Kidney epithelial cell (primary cell): ENCODE measurements at regions not wholly inside any gene's neighbourhood (a gene's known extent, or its start where the extent isn't known, plus 50 kb on each side); places are given as distances from the start of the nearest gene placed in this dataset.

Experiments
- DNase-seq: peaks from one replicate; pipeline ENCODE4 v3.0.0-alpha.2; 2010; ENCODE audit warnings: low read depth
- H3K27me3 ChIP-seq: 2 replicates; pipeline ENCODE4 v1.6.0; 2011; ENCODE audit warnings: low read length; ENCODE audit not compliant: control insufficient read depth, insufficient read depth
- H3K36me3 ChIP-seq: 2 replicates; pipeline ENCODE4 v1.5.1; 2011; ENCODE audit warnings: low read length; ENCODE audit not compliant: control insufficient read depth, insufficient read depth
- H3K4me3 ChIP-seq: 2 replicates; pipeline ENCODE4 v1.5.1; 2011; ENCODE audit warnings: low read depth, mild to moderate bottlenecking, control low read depth, low read length
- TF ChIP-seq, protein P1 (sequence below): IDR thresholded peaks from 2 replicates; pipeline ENCODE4 v1.5.1; 2011; ENCODE audit warnings: mild to moderate bottlenecking, moderate library complexity, low read length, control low read depth, inconsistent platforms; ENCODE audit not compliant: insufficient read depth, poor library complexity, severe bottlenecking

DNA sequence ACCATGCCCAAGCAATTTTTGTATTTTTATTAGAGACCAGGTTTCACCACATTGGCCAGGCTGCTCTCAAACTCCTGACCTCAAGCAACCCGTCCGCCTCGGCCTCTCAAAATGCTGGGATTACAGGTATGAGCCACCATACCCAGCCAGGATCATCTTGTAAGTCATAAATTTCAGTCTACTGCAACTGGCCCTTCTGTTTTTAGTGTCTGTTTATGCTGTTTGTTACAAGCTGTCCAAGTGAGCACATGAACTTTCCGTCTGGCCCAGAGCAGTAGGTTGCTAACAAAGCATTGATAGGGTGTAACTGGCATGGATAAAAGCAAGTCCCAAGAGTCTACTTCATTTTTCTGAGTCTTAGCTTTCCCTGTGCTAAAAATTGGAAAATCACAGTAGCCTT is 164.4 kb upstream of the NT5C1B start:
- TF ChIP-seq, protein P1, sequence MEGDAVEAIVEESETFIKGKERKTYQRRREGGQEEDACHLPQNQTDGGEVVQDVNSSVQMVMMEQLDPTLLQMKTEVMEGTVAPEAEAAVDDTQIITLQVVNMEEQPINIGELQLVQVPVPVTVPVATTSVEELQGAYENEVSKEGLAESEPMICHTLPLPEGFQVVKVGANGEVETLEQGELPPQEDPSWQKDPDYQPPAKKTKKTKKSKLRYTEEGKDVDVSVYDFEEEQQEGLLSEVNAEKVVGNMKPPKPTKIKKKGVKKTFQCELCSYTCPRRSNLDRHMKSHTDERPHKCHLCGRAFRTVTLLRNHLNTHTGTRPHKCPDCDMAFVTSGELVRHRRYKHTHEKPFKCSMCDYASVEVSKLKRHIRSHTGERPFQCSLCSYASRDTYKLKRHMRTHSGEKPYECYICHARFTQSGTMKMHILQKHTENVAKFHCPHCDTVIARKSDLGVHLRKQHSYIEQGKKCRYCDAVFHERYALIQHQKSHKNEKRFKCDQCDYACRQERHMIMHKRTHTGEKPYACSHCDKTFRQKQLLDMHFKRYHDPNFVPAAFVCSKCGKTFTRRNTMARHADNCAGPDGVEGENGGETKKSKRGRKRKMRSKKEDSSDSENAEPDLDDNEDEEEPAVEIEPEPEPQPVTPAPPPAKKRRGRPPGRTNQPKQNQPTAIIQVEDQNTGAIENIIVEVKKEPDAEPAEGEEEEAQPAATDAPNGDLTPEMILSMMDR: no peak
- no peaks in the 10 kb centered on the region for H3K27me3 ChIP-seq
- DNase-seq: no peak
- H3K4me3 ChIP-seq: no peak overlapping the region
- H3K36me3 ChIP-seq: no peaks in the 10 kb centered on the region

DNA sequence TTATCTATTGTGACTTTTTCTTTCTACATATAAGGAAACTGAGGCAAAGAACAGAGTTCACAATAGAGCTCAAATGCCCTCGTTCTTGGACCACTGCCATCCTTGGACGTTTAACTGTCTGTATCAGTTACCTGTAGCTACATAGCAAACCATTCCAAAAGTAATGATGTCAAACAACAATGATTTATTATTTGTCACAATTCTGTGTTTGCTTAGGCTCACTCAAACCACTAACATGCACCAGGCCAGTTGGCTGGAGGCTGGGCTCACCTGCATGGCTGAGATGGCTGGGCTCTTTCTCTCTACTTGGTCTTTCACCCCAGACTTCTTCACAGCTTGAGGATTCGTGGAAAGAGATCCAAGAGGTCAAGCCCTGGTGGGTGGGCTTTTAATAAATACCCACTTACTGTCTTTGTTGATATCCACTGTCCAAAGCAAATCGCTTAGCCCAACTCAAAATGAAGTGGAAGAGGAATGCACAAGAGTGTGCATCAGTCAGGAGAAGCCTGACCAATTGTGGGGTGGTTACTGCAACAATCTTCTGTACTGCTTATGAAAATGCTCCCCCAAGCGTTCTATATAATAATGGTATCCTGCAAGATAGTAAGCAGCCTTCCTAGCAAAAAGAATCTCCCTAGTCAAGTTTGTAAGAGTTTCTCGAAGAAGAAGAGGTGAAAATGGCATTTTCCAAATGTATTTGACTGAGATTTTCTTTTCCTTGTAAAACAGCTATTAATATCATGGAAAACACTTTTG is 163.5 kb upstream of the NT5C1B start:
- TF ChIP-seq, protein P1: no peak
- no peak for DNase-seq
- no peaks in the 10 kb centered on the region for H3K36me3 ChIP-seq
- no peak overlapping the region for H3K4me3 ChIP-seq
- H3K27me3 ChIP-seq: no peaks in the 10 kb centered on the region

DNA sequence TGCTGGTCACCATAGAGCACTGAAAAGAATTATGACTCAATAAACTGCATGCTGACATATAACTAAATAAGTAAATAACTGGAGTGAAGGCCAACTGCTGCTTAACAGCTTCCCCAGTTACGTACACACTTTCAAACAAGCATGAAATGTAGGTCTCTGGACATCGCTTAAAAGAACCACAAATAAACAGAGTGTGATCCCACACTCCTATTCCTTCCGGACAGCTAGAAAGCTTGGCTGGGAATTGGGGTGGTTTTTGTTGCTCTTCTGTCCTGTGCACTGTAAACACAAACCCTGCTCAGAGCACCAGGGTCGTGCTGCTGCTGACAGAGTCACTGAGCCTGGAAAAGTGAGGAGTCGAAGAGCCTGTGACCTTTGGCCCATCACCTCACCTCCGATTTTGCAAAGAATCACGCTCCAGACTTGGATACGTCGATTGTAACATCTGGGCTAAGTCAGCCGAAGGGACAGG is 162.7 kb upstream of the NT5C1B start:
- H3K27me3 ChIP-seq: no peaks in the 10 kb centered on the region
- TF ChIP-seq, protein P1: no peak
- no peak for DNase-seq
- no peak overlapping the region for H3K4me3 ChIP-seq
- no peaks in the 10 kb centered on the region for H3K36me3 ChIP-seq

DNA sequence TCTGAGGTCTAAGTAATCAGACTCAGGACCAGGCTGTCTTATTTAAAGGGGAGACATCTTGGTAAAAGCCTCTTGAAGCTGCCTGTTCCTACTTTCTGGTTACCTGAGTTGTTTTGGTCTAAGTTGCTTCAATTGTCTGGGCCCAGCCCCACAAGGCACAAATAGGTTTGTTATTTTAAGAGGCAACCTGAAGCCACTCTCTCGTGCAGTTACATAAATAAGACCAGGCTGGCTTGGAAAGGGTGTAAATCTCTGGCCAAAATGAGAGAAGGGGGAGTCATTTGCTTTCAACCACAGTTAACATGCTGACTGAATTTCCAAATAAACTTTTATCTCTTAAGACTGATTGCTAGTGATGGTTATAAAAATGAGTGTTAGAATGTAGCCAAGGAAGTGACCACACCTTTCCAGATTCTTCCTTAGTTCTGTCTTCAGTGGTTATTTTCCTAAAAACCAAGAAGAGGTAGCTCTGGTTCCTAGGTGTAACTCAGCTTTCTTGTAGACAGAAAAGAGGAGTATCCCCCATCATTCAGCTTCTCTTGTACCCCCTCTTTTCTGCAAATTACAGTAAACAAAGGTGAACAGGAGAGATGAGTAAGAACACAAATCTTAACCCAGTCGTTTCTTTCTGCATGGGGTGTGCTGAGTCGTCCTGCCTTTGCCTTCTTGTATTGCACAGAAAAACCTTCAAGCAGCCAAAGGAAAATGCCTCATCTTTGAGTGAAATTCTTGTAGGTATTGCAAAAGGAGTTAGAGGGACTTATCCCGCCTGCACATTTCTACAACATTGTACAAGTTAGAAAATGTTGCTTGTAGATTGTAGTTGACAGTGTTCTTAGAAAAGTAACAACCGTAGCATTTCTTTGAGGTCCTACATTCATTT is 161.5 kb upstream of the NT5C1B start:
- Histone ChIP-seq H3K27me3 (no peaks in the 10 kb centered on the region), H3K4me3 (no peak overlapping the region), H3K36me3 (no peaks in the 10 kb centered on the region)
- TF ChIP-seq, protein P1: no peak
- no peak for DNase-seq

DNA sequence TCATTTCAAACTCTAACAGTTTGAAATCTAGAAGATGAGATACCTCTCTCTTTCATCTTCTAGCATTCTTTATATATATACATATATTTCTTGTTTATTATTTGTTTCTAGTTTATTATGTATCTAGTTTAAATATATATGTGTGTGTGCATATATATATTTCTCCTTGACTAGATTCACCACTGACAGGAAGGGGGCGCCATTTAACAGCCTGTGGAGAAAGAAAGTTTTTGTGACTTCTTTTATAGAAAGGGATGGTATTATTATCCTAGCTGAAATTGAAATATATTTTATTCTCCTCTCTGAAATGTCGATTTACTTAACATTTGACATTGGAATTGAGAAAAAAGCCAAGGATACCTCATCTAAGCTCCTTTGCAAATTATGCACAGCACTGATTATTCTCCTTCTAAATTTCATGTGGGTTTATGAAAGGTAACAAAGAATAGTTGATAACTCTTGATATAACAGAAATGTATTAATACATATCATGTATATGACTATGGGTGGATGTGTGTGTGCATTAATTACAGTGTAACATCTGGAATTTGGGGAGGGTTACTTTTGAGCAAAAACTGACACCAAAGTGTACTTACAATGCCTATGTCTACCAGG is 160.7 kb upstream of the NT5C1B start:
- DNase-seq: no peak
- no peaks in the 10 kb centered on the region for H3K36me3 ChIP-seq
- no peak overlapping the region for H3K4me3 ChIP-seq
- TF ChIP-seq, protein P1: peak; percentile 73
- H3K27me3 ChIP-seq: no peaks in the 10 kb centered on the region
